H1 (cell line): ENCODE measurements at regions not wholly inside any gene's neighbourhood (a gene's known extent, or its start where the extent isn't known, plus 50 kb on each side); places are given as distances from the start of the nearest gene placed in this dataset.
"Not testable (repeated sequence)": the region's sequence is repeated elsewhere in the genome, so short reads cannot be mapped to it uniquely, and the experiment has no call there.

Experiments
- CTCF ChIA-PET: fragments of 300-600 bp; sonication (Branson Sonifier 250); formaldehyde crosslinking; loops from one replicate; lab custom pipeline; 2021; ENCODE audit not compliant: partially characterized antibody; lab: Charles Lee
- POLR2A ChIA-PET: fragments of 300-600 bp; sonication (Branson Sonifier 250); formaldehyde crosslinking; loops from one replicate; lab custom pipeline; 2021; ENCODE audit warnings: inconsistent platforms; ENCODE audit not compliant: partially characterized antibody; lab: Charles Lee
- DNase-seq, 2 experiments: peaks; one replicate each; pipeline versions ENCODE4 v3.0.0 to v3.0.0-alpha.2; 2010 to 2022; ENCODE audit warnings: low spot score in 2 of 2, low read depth in 1 of 2, mixed read lengths in 1 of 2
- FAIRE-seq: peaks from 2 replicates; lab custom pipeline; 2011; peaks lifted over from hg19 to GRCh38; lab: Jason Lieb, UNC
- H2AFZ ChIP-seq: 2 replicates; pipeline ENCODE4 v1.8.1; 2012; ENCODE audit warnings: low read length, inconsistent platforms
- H2AK5ac ChIP-seq: 2 replicates; pipeline ENCODE4 v1.6.1; 2013; ENCODE audit warnings: low read depth, low read length
- H2BK120ac ChIP-seq: replicated peaks from 2 replicates; pipeline ENCODE3; 2013; ENCODE audit warnings: low read depth, low read length, inconsistent platforms
- H2BK12ac ChIP-seq: 2 replicates; pipeline ENCODE4 v1.6.1; 2013; ENCODE audit warnings: low read depth, low read length
- H2BK15ac ChIP-seq: 2 replicates; pipeline ENCODE4 v1.6.1; 2013; ENCODE audit warnings: low read length
- H2BK20ac ChIP-seq: 2 replicates; pipeline ENCODE4 v1.6.1; 2013; ENCODE audit warnings: low read length
- H2BK5ac ChIP-seq: 2 replicates; pipeline ENCODE4 v1.6.1; 2013; ENCODE audit warnings: low read depth, low read length
- H3K14ac ChIP-seq: 2 replicates; pipeline ENCODE4 v1.6.1; 2013; ENCODE audit warnings: inconsistent platforms; ENCODE audit not compliant: insufficient read length
- H3K18ac ChIP-seq: 2 replicates; pipeline ENCODE4 v1.6.1; 2013; ENCODE audit warnings: low read length; ENCODE audit errors: extremely low read depth
- H3K23ac ChIP-seq: 2 replicates; pipeline ENCODE4 v1.6.1; 2013; ENCODE audit warnings: inconsistent platforms; ENCODE audit not compliant: insufficient read length
- H3K23me2 ChIP-seq: 2 replicates; pipeline ENCODE4 v1.6.1; 2013; ENCODE audit warnings: low read depth, low read length
- H3K27ac ChIP-seq: 2 replicates; pipeline ENCODE4 v1.6.1; 2011; ENCODE audit warnings: low read depth, low read length, inconsistent platforms
- H3K27me3 ChIP-seq, 4 experiments: replicated peaks in 1 of 4; 1 replicate in 1 of 4; 2 replicates in 3 of 4; pipeline versions ENCODE4 v1.6.1 to v1.8.1; 2011 to 2013; ENCODE audit warnings: low read length in 3 of 4, mild to moderate bottlenecking in 3 of 4, inconsistent platforms in 2 of 4, mixed read lengths in 2 of 4, moderate library complexity in 1 of 4; ENCODE audit not compliant: control insufficient read depth in 3 of 4, insufficient read depth in 3 of 4; ENCODE audit errors: extremely low read depth in 1 of 4
- H3K36me3 ChIP-seq, 4 experiments: 2 replicates each; pipeline versions ENCODE4 v1.6.1 to v1.8.1; 2011 to 2013; ENCODE audit warnings: mild to moderate bottlenecking in 4 of 4, low read length in 3 of 4, moderate library complexity in 2 of 4, control low read depth in 1 of 4, inconsistent platforms in 1 of 4; ENCODE audit not compliant: insufficient read depth in 4 of 4, control insufficient read depth in 2 of 4
- H3K4ac ChIP-seq: replicated peaks from 2 replicates; pipeline ENCODE3; 2013; ENCODE audit warnings: low read length, low read depth, mixed read lengths, inconsistent platforms; ENCODE audit not compliant: insufficient read length
- H3K4me1 ChIP-seq, 4 experiments: replicated peaks in 1 of 4; 1 replicate in 1 of 4; 2 replicates in 3 of 4; pipeline versions ENCODE4 v1.6.1 to v1.8.1; 2011 to 2013; ENCODE audit warnings: low read length in 3 of 4, inconsistent platforms in 2 of 4, mixed read lengths in 1 of 4; ENCODE audit not compliant: insufficient read depth in 4 of 4, control insufficient read depth in 3 of 4
- H3K4me2 ChIP-seq, 2 experiments: 2 replicates each; pipeline versions ENCODE4 v1.6.1 to v1.8.1; 2011 to 2013; ENCODE audit warnings: low read depth in 2 of 2, low read length in 2 of 2, control low read depth in 1 of 2, inconsistent platforms in 1 of 2, mild to moderate bottlenecking in 1 of 2; ENCODE audit not compliant: insufficient read depth in 1 of 2
- H3K4me3 ChIP-seq, 4 experiments: fragments of 200-600, 300-600 bp in 1 of 4; sonication (generic), shearing (Covaris generic), sonication (Bioruptor Twin) in 1 of 4; 2 replicates each; pipeline versions ENCODE4 v1.5.1 to v1.8.1; 2011 to 2016; ENCODE audit warnings: low read length in 4 of 4, low read depth in 3 of 4, control low read depth in 2 of 4, inconsistent platforms in 2 of 4, mild to moderate bottlenecking in 2 of 4, mixed read lengths in 1 of 4, moderate library complexity in 1 of 4; ENCODE audit not compliant: insufficient read depth in 2 of 4; ENCODE audit errors: extremely low read depth in 1 of 4
- H3K56ac ChIP-seq: replicated peaks from 2 replicates; pipeline ENCODE3; 2013; ENCODE audit warnings: low read depth, mild to moderate bottlenecking, mixed read lengths, low read length, inconsistent platforms; ENCODE audit not compliant: insufficient read length
- H3K79me1 ChIP-seq: 2 replicates; pipeline ENCODE4 v1.6.1; 2013; ENCODE audit warnings: low read depth, low read length, control low read depth
- H3K79me2 ChIP-seq, 2 experiments: 2 replicates each; pipeline versions ENCODE4 v1.6.1 to v1.8.1; 2012 to 2013; ENCODE audit warnings: low read length in 2 of 2, mild to moderate bottlenecking in 2 of 2, inconsistent platforms in 1 of 2; ENCODE audit not compliant: insufficient read depth in 2 of 2, control insufficient read depth in 1 of 2
- H3K9ac ChIP-seq, 4 experiments: replicated peaks in 1 of 4; 1 replicate in 1 of 4; 2 replicates in 3 of 4; pipeline versions ENCODE4 v1.6.1 to v1.8.1; 2011 to 2013; ENCODE audit warnings: low read depth in 3 of 4, low read length in 3 of 4, control low read depth in 2 of 4, mild to moderate bottlenecking in 2 of 4, moderate library complexity in 2 of 4, inconsistent platforms in 1 of 4; ENCODE audit errors: extremely low read depth in 1 of 4
- H3K9me3 ChIP-seq, 2 experiments: 2 replicates each; pipeline versions ENCODE4 v1.6.1 to v1.8.1; 2012 to 2013; ENCODE audit warnings: mild to moderate bottlenecking in 2 of 2, moderate library complexity in 2 of 2, control low read depth in 1 of 2, inconsistent platforms in 1 of 2, low read depth in 1 of 2, low read length in 1 of 2, mixed read lengths in 1 of 2; ENCODE audit not compliant: insufficient read depth in 2 of 2
- H4K20me1 ChIP-seq, 2 experiments: replicated peaks in 1 of 2; 2 replicates each; pipeline versions ENCODE3 to v1.8.1; 2011 to 2013; ENCODE audit warnings: inconsistent platforms in 2 of 2, low read length in 2 of 2, mild to moderate bottlenecking in 1 of 2; ENCODE audit not compliant: insufficient read depth in 2 of 2, control insufficient read depth in 1 of 2
- H4K5ac ChIP-seq: 2 replicates; pipeline ENCODE4 v1.6.1; 2013; ENCODE audit warnings: low read length, low read depth, mixed read lengths, inconsistent platforms; ENCODE audit not compliant: insufficient read length
- H4K8ac ChIP-seq: 2 replicates; pipeline ENCODE4 v1.8.0; 2013; ENCODE audit warnings: mild to moderate bottlenecking, moderate library complexity, low read length, inconsistent platforms; ENCODE audit not compliant: insufficient read depth; ENCODE audit errors: extremely low read depth
- H4K91ac ChIP-seq: replicated peaks from 2 replicates; pipeline ENCODE3; 2013; ENCODE audit warnings: low read length, mixed read lengths, inconsistent platforms; ENCODE audit not compliant: insufficient read length
- WGBS, 2 experiments: shearing (Covaris generic) in 1 of 2; methylation state at CpG; one replicate each; pipeline versions ENCODE4 v1.1.6 to v1.1.7; 2013 to 2015; ENCODE audit warnings: low lambda C conversion rate in 2 of 2, mixed read lengths in 2 of 2, inconsistent platforms in 1 of 2, low coverage in 1 of 2, missing lambda C conversion rate in 1 of 2; ENCODE audit not compliant: insufficient replicate concordance in 2 of 2, insufficient coverage in 1 of 2, insufficient read length in 1 of 2; ENCODE audit errors: extremely low coverage in 1 of 2, missing lambda C conversion rate in 1 of 2; 5-methylcytosine and 5-hydroxymethylcytosine counted together

DNA sequence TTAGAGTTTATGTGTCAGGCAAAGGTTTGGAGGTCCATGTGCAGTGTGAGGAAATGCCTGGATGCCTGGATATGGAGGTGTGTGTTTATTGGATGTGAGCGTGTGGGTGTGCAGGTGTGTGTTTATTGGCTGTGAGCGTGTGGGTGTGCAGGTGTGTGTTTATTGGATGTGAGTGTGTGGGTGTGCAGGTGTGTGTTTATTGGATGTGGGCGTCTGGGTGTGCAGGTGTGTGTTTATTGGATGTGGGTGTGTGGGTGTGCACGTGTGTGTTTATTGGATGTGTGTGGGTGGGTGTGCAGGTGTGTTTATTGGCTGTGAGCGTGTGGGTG, 79.3 kb downstream of the SLC2A10 start:
- H3K4ac ChIP-seq, H3K23ac ChIP-seq, H3K27ac ChIP-seq, H3K4me2 ChIP-seq, H3K4me3 ChIP-seq, DNase-seq, H2BK20ac ChIP-seq, CTCF ChIA-PET, H3K79me2 ChIP-seq, H3K9me3 ChIP-seq, H4K20me1 ChIP-seq, POLR2A ChIA-PET, H3K27me3 ChIP-seq, H3K9ac ChIP-seq, H3K4me1 ChIP-seq, H2AFZ ChIP-seq, FAIRE-seq, H2BK5ac ChIP-seq, H3K79me1 ChIP-seq, H3K36me3 ChIP-seq, H3K56ac ChIP-seq, H2BK120ac ChIP-seq, H3K18ac ChIP-seq, H2BK15ac ChIP-seq, H3K14ac ChIP-seq, H4K5ac ChIP-seq, H3K23me2 ChIP-seq, H4K8ac ChIP-seq: not testable (repeated sequence)
- H4K91ac ChIP-seq: peak overlapping the region; percentile 51
- whole genome bisulfite sequencing, 2 experiments: 73% methylated on average over 5 of the region's 5 CpGs; no CpG with 5 or more reads in 1 of the 2 experiments
- H2AK5ac ChIP-seq: 0 out of 2 replicates have a peak overlapping the region, but pooled peaks have one; percentile 28
- peak overlapping the region; percentile 7; the same call in 1 of the 2 replicates for H2BK12ac ChIP-seq
